B cell (primary cell): ENCODE measurements at regions not wholly inside any gene's neighbourhood (a gene's known extent, or its start where the extent isn't known, plus 50 kb on each side); places are given as distances from the start of the nearest gene placed in this dataset.
"Not testable (repeated sequence)": the region's sequence is repeated elsewhere in the genome, so short reads cannot be mapped to it uniquely, and the experiment has no call there.

Experiments
- ATAC-seq: fragments of 200-7000 bp; cut with Tn5 transposase; one replicate; pipeline ENCODE4 v1.10.0; 2021; ENCODE audit warnings: low read depth, mild to moderate bottlenecking, moderate number of reproducible peaks, moderate library complexity
- CTCF ChIA-PET: fragments of 350-600 bp; sonication (Branson Sonifier 250); formaldehyde crosslinking; loops from one replicate; lab custom pipeline; 2021; ENCODE audit warnings: antibody characterized with exemption, inconsistent platforms; lab: Charles Lee
- POLR2A ChIA-PET: fragments of 350-600 bp; sonication (Branson Sonifier 250); formaldehyde crosslinking; loops from one replicate; lab custom pipeline; 2021; ENCODE audit warnings: antibody characterized with exemption; lab: Charles Lee
- DNase-seq: peaks from one replicate; pipeline ENCODE4 v3.0.0; 2013
- H2AFZ ChIP-seq: 2 replicates; pipeline ENCODE4 v1.6.1; 2012; ENCODE audit warnings: mild to moderate bottlenecking, low read depth, low read length; ENCODE audit not compliant: insufficient read depth, poor library complexity, severe bottlenecking
- H3K27ac ChIP-seq, 2 donors: 1 replicate in 1 of 2; 2 replicates in 1 of 2; pipeline ENCODE4 v1.5.1; 2012 to 2013; ENCODE audit warnings: low read length in 2 of 2, mild to moderate bottlenecking in 2 of 2, moderate library complexity in 1 of 2
- H3K27me3 ChIP-seq, 4 experiments: fragments of 200-600 bp in 1 of 4; sonication (generic) in 1 of 4; replicated peaks in 1 of 4; 1 replicate in 2 of 4; 2 replicates in 2 of 4; pipeline versions ENCODE4 v1.6.1 to v1.7.0; 2013 to 2016; ENCODE audit warnings: low read length in 3 of 4, mild to moderate bottlenecking in 2 of 4, mixed read lengths in 1 of 4, moderate library complexity in 1 of 4; ENCODE audit not compliant: insufficient read depth in 4 of 4, control insufficient read depth in 3 of 4; ENCODE audit errors: control extremely low read depth in 1 of 4
- H3K36me3 ChIP-seq, 2 experiments: replicated peaks in 1 of 2; 1 replicate in 1 of 2; 2 replicates in 1 of 2; pipeline versions ENCODE4 v1.6.1 to v1.7.1; 2013; ENCODE audit warnings: low read length in 1 of 2; ENCODE audit not compliant: insufficient read depth in 2 of 2, control insufficient read depth in 1 of 2; ENCODE audit errors: control extremely low read depth in 1 of 2, extremely low read depth in 1 of 2
- H3K4me1 ChIP-seq, 2 donors: fragments of 200-600 bp in 1 of 2; sonication (generic) in 1 of 2; 1 replicate in 1 of 2; 2 replicates in 1 of 2; pipeline versions ENCODE4 v1.5.1 to v1.6.1; 2013 to 2017; ENCODE audit warnings: low read length in 2 of 2; ENCODE audit not compliant: control insufficient read depth in 2 of 2, insufficient read depth in 2 of 2
- H3K4me2 ChIP-seq: replicated peaks from 2 replicates; pipeline ENCODE3; 2012; ENCODE audit warnings: mild to moderate bottlenecking, low read depth, low read length; ENCODE audit not compliant: poor library complexity, severe bottlenecking
- H3K4me3 ChIP-seq, 5 experiments: fragments of 200-600 bp in 1 of 5; sonication (generic) in 1 of 5; 1 replicate in 3 of 5; 2 replicates in 2 of 5; pipeline versions ENCODE4 v1.5.1 to v1.7.0; 2011 to 2016; ENCODE audit warnings: low read length in 4 of 5, mild to moderate bottlenecking in 4 of 5, low read depth in 2 of 5, control low read depth in 1 of 5, moderate library complexity in 1 of 5; ENCODE audit not compliant: insufficient read depth in 1 of 5; ENCODE audit errors: control extremely low read depth in 1 of 5, extremely low read depth in 1 of 5
- H3K79me2 ChIP-seq: fragments of 200-600 bp; sonication (generic); one replicate; pipeline ENCODE4 v1.6.0; 2016; ENCODE audit warnings: low read length; ENCODE audit not compliant: control insufficient read depth, insufficient read depth
- H3K9ac ChIP-seq: fragments of 200-600 bp; sonication (generic); 2 replicates; pipeline ENCODE4 v1.6.1; 2017; ENCODE audit warnings: mild to moderate bottlenecking, low read length, moderate library complexity
- H3K9me3 ChIP-seq, 3 donors: one replicate each; pipeline versions ENCODE4 v1.6.1 to v1.7.1; 2013; ENCODE audit warnings: low read length in 2 of 3; ENCODE audit not compliant: control insufficient read depth in 2 of 3, insufficient read depth in 1 of 3; ENCODE audit errors: control extremely low read depth in 1 of 3
- H4K20me1 ChIP-seq: 2 replicates; pipeline ENCODE4 v1.6.0; 2012; ENCODE audit warnings: mild to moderate bottlenecking, low read length; ENCODE audit not compliant: insufficient read depth, control insufficient read depth, poor library complexity, severe bottlenecking
- H3K27ac Mint-ChIP-seq: one replicate; pipeline ENCODE4 v1.8.0; 2021; ENCODE audit warnings: mixed read lengths
- H3K27me3 Mint-ChIP-seq: one replicate; pipeline ENCODE4 v1.8.0; 2021; ENCODE audit warnings: mixed read lengths
- H3K4me1 Mint-ChIP-seq: one replicate; pipeline ENCODE4 v1.8.0; 2021; ENCODE audit warnings: mixed read lengths
- H3K4me3 Mint-ChIP-seq: one replicate; pipeline ENCODE4 v1.8.0; 2021; ENCODE audit warnings: mixed read lengths
- H3K9me3 Mint-ChIP-seq: one replicate; pipeline ENCODE4 v1.8.0; 2022; ENCODE audit warnings: mixed read lengths; ENCODE audit not compliant: insufficient read depth
- EZH2 ChIP-seq: IDR thresholded peaks from 2 replicates; pipeline ENCODE4 v1.6.1; 2012; ENCODE audit warnings: borderline replicate concordance, low read depth, mild to moderate bottlenecking, moderate library complexity, low read length; ENCODE audit not compliant: insufficient read depth, poor library complexity, severe bottlenecking
- WGBS: methylation state at CpG from one replicate; pipeline ENCODE4 v1.1.5; 2013; ENCODE audit warnings: missing lambda C conversion rate; ENCODE audit not compliant: insufficient coverage; 5-methylcytosine and 5-hydroxymethylcytosine counted together
- intact Hi-C: fragments of 100-400 bp; cut with micrococcal nuclease; formaldehyde crosslinking; loops from one replicate; pipeline ENCODE4 v1.10.0; 2022
- TF ChIP-seq, protein P1 (sequence below): fragments of 200-600 bp; IDR thresholded peaks from one replicate; pipeline ENCODE4 v1.8.0; 2022; ENCODE audit warnings: antibody characterized with exemption, mild to moderate bottlenecking

DNA sequence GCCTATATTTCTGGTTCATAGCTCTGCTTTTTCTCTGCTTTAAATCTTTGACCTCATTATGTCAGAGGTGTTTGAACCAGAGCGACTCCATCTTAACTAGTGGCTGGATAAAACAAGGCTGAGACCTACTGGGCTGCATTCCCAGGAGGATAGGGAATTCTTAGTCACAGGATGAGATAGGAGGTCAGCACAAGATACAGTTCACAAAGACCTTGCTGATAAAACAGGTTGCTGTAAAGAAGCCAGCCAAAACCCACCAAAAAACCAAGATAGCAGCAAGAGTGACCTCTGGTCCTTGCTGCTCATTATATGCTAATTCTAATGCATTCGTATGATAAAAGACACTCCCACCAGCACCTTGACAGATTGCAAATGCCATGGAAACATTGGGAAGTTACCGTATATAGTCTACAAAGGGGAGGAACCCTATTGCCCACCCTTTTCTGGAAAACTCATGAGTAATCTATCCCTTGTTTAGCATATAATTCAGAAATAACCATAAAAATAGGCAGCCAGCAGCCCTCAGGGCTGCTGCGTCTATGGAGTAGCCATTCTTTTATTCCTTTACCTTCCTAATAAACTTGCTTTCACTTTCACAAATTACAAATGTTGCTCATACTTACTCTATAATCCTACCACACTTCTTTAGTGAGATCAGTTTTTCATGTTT is 193.9 kb downstream of the NAF1 start:
- H2AFZ ChIP-seq, result no peak overlapping the region
- ATAC-seq (no peak), DNase-seq (no peak)
- H3K9me3 ChIP-seq, result peaks cover 0 to 7% (median 0%) of the 10 kb centered on the region in 3 donors
- ChIA-PET CTCF (no interaction called here), POLR2A (no interaction called here)
- no peak overlapping the region for H3K27ac ChIP-seq
- H3K4me1 ChIP-seq, result no peaks in the 10 kb centered on the region
- no peak overlapping the region for H3K9ac ChIP-seq
- no peaks in the 10 kb centered on the region for H3K79me2 ChIP-seq
- no peaks in the 10 kb centered on the region for H3K9me3 Mint-ChIP-seq
- intact Hi-C loops, result no loop called here
- H3K27me3 Mint-ChIP-seq, result no peaks in the 10 kb centered on the region
- no peaks in the 10 kb centered on the region for H3K36me3 ChIP-seq
- no peaks in the 10 kb centered on the region for H3K27me3 ChIP-seq
- H4K20me1 ChIP-seq, result no peaks in the 10 kb centered on the region
- H3K4me3 ChIP-seq, result no peak overlapping the region
- TF ChIP-seq, protein P1, sequence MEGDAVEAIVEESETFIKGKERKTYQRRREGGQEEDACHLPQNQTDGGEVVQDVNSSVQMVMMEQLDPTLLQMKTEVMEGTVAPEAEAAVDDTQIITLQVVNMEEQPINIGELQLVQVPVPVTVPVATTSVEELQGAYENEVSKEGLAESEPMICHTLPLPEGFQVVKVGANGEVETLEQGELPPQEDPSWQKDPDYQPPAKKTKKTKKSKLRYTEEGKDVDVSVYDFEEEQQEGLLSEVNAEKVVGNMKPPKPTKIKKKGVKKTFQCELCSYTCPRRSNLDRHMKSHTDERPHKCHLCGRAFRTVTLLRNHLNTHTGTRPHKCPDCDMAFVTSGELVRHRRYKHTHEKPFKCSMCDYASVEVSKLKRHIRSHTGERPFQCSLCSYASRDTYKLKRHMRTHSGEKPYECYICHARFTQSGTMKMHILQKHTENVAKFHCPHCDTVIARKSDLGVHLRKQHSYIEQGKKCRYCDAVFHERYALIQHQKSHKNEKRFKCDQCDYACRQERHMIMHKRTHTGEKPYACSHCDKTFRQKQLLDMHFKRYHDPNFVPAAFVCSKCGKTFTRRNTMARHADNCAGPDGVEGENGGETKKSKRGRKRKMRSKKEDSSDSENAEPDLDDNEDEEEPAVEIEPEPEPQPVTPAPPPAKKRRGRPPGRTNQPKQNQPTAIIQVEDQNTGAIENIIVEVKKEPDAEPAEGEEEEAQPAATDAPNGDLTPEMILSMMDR, result no peak
- no peak for TF ChIP-seq EZH2
- H3K27ac Mint-ChIP-seq, result no peak overlapping the region
- H3K4me3 Mint-ChIP-seq, result no peak overlapping the region
- WGBS, result 87% methylated on average over 3 of the region's 4 CpGs
- no peak overlapping the region for H3K4me2 ChIP-seq
- no peaks in the 10 kb centered on the region for H3K4me1 Mint-ChIP-seq

DNA sequence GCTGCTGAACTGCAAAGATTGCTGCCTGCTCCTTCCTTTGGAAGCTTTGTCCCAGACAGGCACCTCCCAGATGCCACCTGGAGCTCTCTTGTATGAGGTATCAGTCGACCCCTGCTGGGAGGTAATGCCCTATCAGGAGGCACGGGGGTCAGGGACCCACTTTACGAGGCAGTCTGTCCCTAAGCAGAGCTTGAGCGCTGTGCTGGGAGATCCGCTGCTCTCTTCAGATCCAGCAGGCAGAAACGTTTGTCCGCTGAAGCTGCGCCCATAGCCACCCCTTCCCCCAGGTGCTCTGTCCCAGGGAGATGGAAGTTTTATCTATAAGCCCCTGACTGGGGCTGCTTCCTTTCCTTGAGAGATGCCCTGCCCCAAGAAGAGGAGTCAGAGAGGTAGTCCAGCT is 197.5 kb downstream of the NAF1 start:
- no peak overlapping the region for H3K4me2 ChIP-seq
- ChIA-PET CTCF (no interaction called here), POLR2A (no interaction called here)
- DNase-seq (no peak), ATAC-seq (no peak)
- no peak overlapping the region for H3K9ac ChIP-seq
- H3K79me2 ChIP-seq, result no peaks in the 10 kb centered on the region
- no peak overlapping the region for H3K4me3 ChIP-seq
- no peak overlapping the region for H3K4me3 Mint-ChIP-seq
- H3K27me3 Mint-ChIP-seq, result no peaks in the 10 kb centered on the region
- H3K9me3 Mint-ChIP-seq, result no peaks in the 10 kb centered on the region
- no peak overlapping the region for H3K27ac Mint-ChIP-seq
- WGBS, result 87% methylated on average over 8 of the region's 8 CpGs
- H3K27me3 ChIP-seq, result no peaks in the 10 kb centered on the region
- peaks cover 0 to 7% (median 0%) of the 10 kb centered on the region in 3 donors for H3K9me3 ChIP-seq
- H3K36me3 ChIP-seq, result no peaks in the 10 kb centered on the region
- H3K4me1 ChIP-seq, result no peaks in the 10 kb centered on the region
- no peaks in the 10 kb centered on the region for H3K4me1 Mint-ChIP-seq
- TF ChIP-seq, protein P1, result no peak
- TF ChIP-seq EZH2, result no peak
- H3K27ac ChIP-seq, result no peak overlapping the region
- intact Hi-C loops, result no loop called here
- H2AFZ ChIP-seq, result no peak overlapping the region
- H4K20me1 ChIP-seq, result no peaks in the 10 kb centered on the region

DNA sequence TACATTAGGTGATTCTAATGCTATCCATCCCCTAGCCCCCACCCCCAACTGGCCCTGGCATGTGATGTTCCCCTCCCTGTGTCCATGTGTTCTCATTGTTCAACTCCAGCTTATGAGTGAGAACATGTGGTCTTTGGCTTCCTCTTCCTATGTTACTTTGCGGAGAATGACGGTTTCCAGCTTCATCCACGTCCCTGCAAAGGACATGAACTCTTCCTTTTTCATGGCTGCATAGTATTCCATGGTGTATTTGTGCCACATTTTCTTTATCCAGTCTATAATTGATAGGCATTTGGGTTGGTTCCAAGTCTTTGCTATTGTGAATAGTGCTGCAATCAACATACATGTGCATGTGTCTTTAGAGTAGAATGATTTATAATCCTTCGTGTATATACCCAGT is 200.7 kb downstream of the NAF1 start:
- H3K9me3 Mint-ChIP-seq, H3K27ac Mint-ChIP-seq, H3K9ac ChIP-seq, H2AFZ ChIP-seq, H3K27me3 Mint-ChIP-seq, H3K4me3 Mint-ChIP-seq, intact Hi-C loops, POLR2A ChIA-PET, H3K27ac ChIP-seq, H3K9me3 ChIP-seq, H3K4me3 ChIP-seq, H3K4me1 Mint-ChIP-seq, H3K27me3 ChIP-seq, H3K4me2 ChIP-seq, ATAC-seq, CTCF ChIA-PET, H3K36me3 ChIP-seq, H3K4me1 ChIP-seq, DNase-seq, H3K79me2 ChIP-seq, H4K20me1 ChIP-seq: not testable (repeated sequence)
- no CpG with 5 or more reads among the region's 4 CpGs for WGBS
